Esophagus (tissue), 2 donors: ENCODE measurements at regions not wholly inside any gene's neighbourhood (a gene's known extent, or its start where the extent isn't known, plus 50 kb on each side); places are given as distances from the start of the nearest gene placed in this dataset.
"Not testable (repeated sequence)": the region's sequence is repeated elsewhere in the genome, so short reads cannot be mapped to it uniquely, and the experiment has no call there.

Experiments
- H3K27ac ChIP-seq, 2 donors: one replicate each; pipeline ENCODE4 v1.5.1; 2013; ENCODE audit warnings: low read depth in 2 of 2, mild to moderate bottlenecking in 2 of 2, inconsistent platforms in 1 of 2, low read length in 1 of 2, moderate library complexity in 1 of 2
- H3K27me3 ChIP-seq, 2 donors: one replicate each; pipeline ENCODE4 v1.6.1; 2013; ENCODE audit warnings: low read length in 2 of 2, control low read depth in 1 of 2, mild to moderate bottlenecking in 1 of 2; ENCODE audit not compliant: insufficient read depth in 2 of 2, control insufficient read depth in 1 of 2
- H3K36me3 ChIP-seq, 2 donors: one replicate each; pipeline ENCODE4 v1.6.1; 2013; ENCODE audit warnings: low read length in 1 of 2; ENCODE audit not compliant: control insufficient read depth in 2 of 2, insufficient read depth in 2 of 2
- H3K4me1 ChIP-seq, 2 donors: one replicate each; pipeline ENCODE4 v1.6.1; 2013; ENCODE audit warnings: low read length in 1 of 2; ENCODE audit not compliant: control insufficient read depth in 2 of 2, insufficient read depth in 2 of 2
- H3K4me3 ChIP-seq, 2 donors: one replicate each; pipeline ENCODE4 v1.5.1; 2013; ENCODE audit warnings: low read length in 2 of 2, mild to moderate bottlenecking in 2 of 2, low read depth in 1 of 2, moderate library complexity in 1 of 2
- H3K9me3 ChIP-seq, 2 donors: one replicate each; pipeline ENCODE4 v1.6.1; 2013; ENCODE audit warnings: mild to moderate bottlenecking in 2 of 2, low read depth in 1 of 2, low read length in 1 of 2, moderate library complexity in 1 of 2; ENCODE audit not compliant: control insufficient read depth in 2 of 2, insufficient read depth in 1 of 2
- WGBS, 2 donors: extraction: QIAGEN DNeasy Blood & Tissue Kit; methylation state at CpG; one replicate each; pipeline ENCODE4 v1.1.7; 2013; 5-methylcytosine and 5-hydroxymethylcytosine counted together
- donor health status: healthy with polysubstance abuse.
- donor health status: Bipolar disorder and iron deficiency.

DNA sequence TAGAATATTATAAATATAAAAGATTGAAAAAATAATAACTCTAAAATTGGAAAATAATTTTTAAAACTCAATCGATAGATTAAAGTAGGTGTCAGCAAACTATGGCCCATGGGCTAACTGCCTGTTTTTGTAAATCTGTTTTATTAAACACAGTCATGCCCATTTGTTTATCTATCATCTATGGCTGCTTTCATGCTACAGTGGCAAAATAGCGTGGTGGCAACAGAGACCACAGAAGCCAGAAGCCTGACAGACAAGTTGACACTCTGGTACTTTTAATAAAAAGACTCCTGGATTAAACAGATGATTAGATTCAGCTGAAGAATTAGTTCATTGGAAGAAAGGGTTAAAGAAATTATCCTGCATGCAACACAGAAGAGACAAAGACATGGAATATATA is 400.7 kb upstream of the RORB start:
- H3K27me3 ChIP-seq, result no peaks in the 10 kb centered on the region
- H3K9me3 ChIP-seq, result no peaks in the 10 kb centered on the region
- H3K4me3 ChIP-seq, result no peak overlapping the region
- no peak overlapping the region for H3K27ac ChIP-seq
- WGBS, 2 donors, result 86% methylated on average over 2 of the region's 2 CpGs
- H3K4me1 ChIP-seq, result no peaks in the 10 kb centered on the region
- no peaks in the 10 kb centered on the region for H3K36me3 ChIP-seq

GRCh38 chr9:74100042-74100441 is 397.1 kb upstream of the RORB start:
- Histone ChIP-seq H3K36me3 (no peaks in the 10 kb centered on the region), H3K9me3 (no peaks in the 10 kb centered on the region), H3K27ac (no peak overlapping the region), H3K4me3 (no peak overlapping the region), H3K4me1 (no peaks in the 10 kb centered on the region), H3K27me3 (no peaks in the 10 kb centered on the region)
- 84 to 85% methylated on average over 1 of the region's 1 CpG for WGBS, 2 donors

GRCh38 chr9:74102148-74102547 is 395.0 kb upstream of the RORB start:
- H3K4me1 ChIP-seq, H3K27me3 ChIP-seq, H3K27ac ChIP-seq, H3K4me3 ChIP-seq, H3K9me3 ChIP-seq, H3K36me3 ChIP-seq: not testable (repeated sequence)
- 25 to 27% methylated on average over 1 of the region's 1 CpG for WGBS, 2 donors

DNA sequence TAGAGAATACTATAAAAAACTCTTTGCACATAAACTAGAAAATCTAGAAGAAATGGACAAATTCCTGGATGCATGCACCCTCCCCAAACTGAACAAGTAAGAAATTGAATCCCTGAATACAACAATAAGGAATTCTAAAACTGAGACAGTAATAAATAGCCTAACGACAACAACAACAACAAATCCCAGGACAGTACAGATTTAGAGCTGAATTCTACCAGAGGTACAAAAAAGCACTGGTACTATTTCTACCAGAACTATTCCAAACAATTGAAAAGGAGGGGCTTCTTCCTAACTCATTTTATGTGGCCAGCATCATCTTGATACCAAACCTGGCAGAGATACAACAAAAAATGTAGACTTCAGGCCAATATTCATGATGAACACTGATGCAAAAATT is 394.4 kb upstream of the RORB start:
- no peaks in the 10 kb centered on the region for H3K27me3 ChIP-seq
- no peaks in the 10 kb centered on the region for H3K36me3 ChIP-seq
- H3K4me3 ChIP-seq, result no peak overlapping the region
- H3K9me3 ChIP-seq, result no peaks in the 10 kb centered on the region
- H3K27ac ChIP-seq, result no peak overlapping the region
- no peaks in the 10 kb centered on the region for H3K4me1 ChIP-seq
- 93 to 94% methylated on average over 1 of the region's 1 CpG for WGBS, 2 donors

GRCh38 chr9:74107692-74108091 is 389.4 kb upstream of the RORB start:
- H3K27me3 ChIP-seq, result no peaks in the 10 kb centered on the region
- 79 to 90% methylated on average over 1 of the region's 1 CpG for WGBS, 2 donors
- H3K9me3 ChIP-seq, result no peaks in the 10 kb centered on the region
- H3K4me3 ChIP-seq, result no peak overlapping the region
- H3K36me3 ChIP-seq, result no peaks in the 10 kb centered on the region
- H3K4me1 ChIP-seq, result no peaks in the 10 kb centered on the region
- no peak overlapping the region for H3K27ac ChIP-seq

DNA sequence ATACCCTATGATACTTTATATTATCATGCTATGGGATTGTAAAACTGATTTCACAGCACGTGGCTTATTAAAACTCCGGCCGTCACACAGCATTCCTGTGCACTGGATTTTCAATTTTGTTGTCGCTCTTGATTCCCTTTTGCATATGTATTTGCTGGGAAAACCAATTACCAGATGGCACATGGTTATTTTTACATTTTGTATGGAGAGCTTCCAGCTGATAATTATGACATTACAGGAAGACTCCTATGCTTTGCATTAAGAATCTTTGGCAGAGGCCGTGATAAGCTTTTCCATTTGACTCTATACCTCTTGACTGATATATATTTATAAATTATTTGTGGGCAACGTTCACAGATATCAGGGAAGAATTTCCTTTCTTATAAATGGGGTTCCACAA is 381.2 kb upstream of the RORB start:
- Histone ChIP-seq H3K4me3 (no peak overlapping the region), H3K27me3 (no peaks in the 10 kb centered on the region), H3K27ac (no peak overlapping the region), H3K36me3 (no peaks in the 10 kb centered on the region), H3K4me1 (no peaks in the 10 kb centered on the region), H3K9me3 (peaks cover 0 to 2% of the 10 kb centered on the region in 2 donors)
- 82 to 83% methylated on average over 6 of the region's 6 CpGs for WGBS, 2 donors

DNA sequence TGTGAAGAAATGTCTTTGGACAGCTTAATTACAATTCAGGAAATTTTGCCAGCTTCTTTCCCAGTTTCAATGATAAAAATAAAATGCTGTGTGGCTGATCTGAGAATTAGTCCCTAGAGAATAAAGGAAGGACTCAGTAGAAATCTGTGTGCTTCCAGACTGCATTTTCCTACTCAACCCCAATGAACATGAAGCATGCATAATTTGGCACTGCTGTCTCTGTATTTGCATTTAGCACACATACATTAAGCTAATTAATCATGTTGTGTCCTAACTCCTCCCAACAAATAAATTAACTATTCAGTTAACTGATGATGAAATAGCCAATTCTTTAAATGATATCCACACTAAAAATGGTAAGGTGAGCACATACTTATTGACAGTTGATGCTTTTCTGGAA is 380.0 kb upstream of the RORB start:
- no peak overlapping the region for H3K27ac ChIP-seq
- no peaks in the 10 kb centered on the region for H3K4me1 ChIP-seq
- H3K36me3 ChIP-seq, result no peaks in the 10 kb centered on the region

DNA sequence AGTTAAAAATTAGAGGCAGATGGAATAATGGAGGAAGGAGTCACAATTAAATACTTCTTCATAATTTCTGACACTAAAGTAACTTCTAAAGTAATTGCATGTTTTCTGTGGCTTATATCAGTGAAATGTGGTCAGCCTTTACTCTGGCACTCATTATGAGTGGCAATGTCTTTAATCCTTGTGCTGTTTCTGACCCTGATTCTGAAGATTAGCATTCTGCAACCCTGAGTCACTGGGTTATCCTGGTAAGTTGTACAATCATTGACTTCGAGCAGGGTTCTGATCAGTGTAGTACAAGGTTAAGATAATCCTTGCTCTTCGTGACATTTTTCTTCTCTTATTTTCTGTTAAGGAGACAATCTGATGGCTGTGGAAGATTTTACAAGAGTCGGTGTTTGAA is 379.4 kb upstream of the RORB start:
- Histone ChIP-seq H3K4me1 (no peaks in the 10 kb centered on the region), H3K27ac (no peak overlapping the region), H3K9me3 (peaks cover 0 to 2% of the 10 kb centered on the region in 2 donors), H3K36me3 (no peaks in the 10 kb centered on the region), H3K27me3 (no peaks in the 10 kb centered on the region), H3K4me3 (no peak overlapping the region)
- 84 to 88% methylated on average over 3 of the region's 3 CpGs for WGBS, 2 donors

More for the DNA sequence above, 380.0 kb upstream of the RORB start:
- H3K9me3 ChIP-seq, result peaks cover 0 to 2% of the 10 kb centered on the region in 2 donors
- no peak overlapping the region for H3K4me3 ChIP-seq
- no peaks in the 10 kb centered on the region for H3K27me3 ChIP-seq

- H3K4me1 ChIP-seq, result no peaks in the 10 kb centered on the region
- no peaks in the 10 kb centered on the region for H3K27me3 ChIP-seq
- WGBS, 2 donors, result 40 to 48% methylated on average over 1 of the region's 1 CpG
Measured at GRCh38 chr9:74120061-74120460, 377.1 kb upstream of the RORB start.

GRCh38 chr9:74120470-74120869 is 376.7 kb upstream of the RORB start:
- Histone ChIP-seq H3K4me1 (no peaks in the 10 kb centered on the region), H3K9me3 (peaks cover 0 to 2% of the 10 kb centered on the region in 2 donors), H3K27ac (no peak overlapping the region), H3K36me3 (no peaks in the 10 kb centered on the region), H3K4me3 (no peak overlapping the region), H3K27me3 (no peaks in the 10 kb centered on the region)
- WGBS, 2 donors, result 81 to 85% methylated on average over 4 of the region's 4 CpGs

More at GRCh38 chr9:74120061-74120460, 377.1 kb upstream of the RORB start:
- H3K27ac ChIP-seq, result no peak overlapping the region
- peaks cover 0 to 2% of the 10 kb centered on the region in 2 donors for H3K9me3 ChIP-seq
- no peak overlapping the region for H3K4me3 ChIP-seq
- H3K36me3 ChIP-seq, result no peaks in the 10 kb centered on the region
